DND-41 (cell line): ENCODE measurements at regions not wholly inside any gene's neighbourhood (a gene's known extent, or its start where the extent isn't known, plus 50 kb on each side); places are given as distances from the start of the nearest gene placed in this dataset.

Source experiments
- ATAC-seq: fragments of 200-7000 bp; cut with Tn5 transposase; 3 replicates; pipeline ENCODE4 v1.9.1; 2021; ENCODE audit warnings: low read depth; ENCODE audit not compliant: insufficient read depth
- DNase-seq: peaks from one replicate; pipeline ENCODE4 v3.0.0-alpha.2; 2020
- H2AFZ ChIP-seq: 2 replicates; pipeline ENCODE4 v1.6.0; 2012; ENCODE audit warnings: low read depth, low read length
- H3K27ac ChIP-seq: 2 replicates; pipeline ENCODE4 v1.5.1; 2012; ENCODE audit warnings: low read length, inconsistent platforms
- H3K27me3 ChIP-seq: fragments of 200-600 bp; sonication (generic); 2 replicates; pipeline ENCODE4 v1.6.0; 2012; ENCODE audit warnings: low read length, mild to moderate bottlenecking, inconsistent platforms; ENCODE audit not compliant: insufficient read depth, poor library complexity
- H3K36me3 ChIP-seq: 2 replicates; pipeline ENCODE4 v1.5.1; 2012; ENCODE audit warnings: low read length, inconsistent platforms; ENCODE audit not compliant: insufficient read depth
- H3K4me1 ChIP-seq: 2 replicates; pipeline ENCODE4 v1.5.1; 2012; ENCODE audit warnings: mild to moderate bottlenecking, low read length; ENCODE audit not compliant: insufficient read depth
- H3K4me2 ChIP-seq: 2 replicates; pipeline ENCODE4 v1.6.0; 2012; ENCODE audit warnings: mild to moderate bottlenecking, moderate library complexity, low read length, inconsistent platforms; ENCODE audit not compliant: insufficient read depth
- H3K4me3 ChIP-seq, 2 experiments: fragments of 200-600 bp in 1 of 2; shearing (Covaris generic) in 1 of 2; 2 replicates each; pipeline ENCODE4 v1.5.1; 2012 to 2016; ENCODE audit warnings: inconsistent platforms in 2 of 2, low read length in 2 of 2, mild to moderate bottlenecking in 2 of 2, low read depth in 1 of 2, moderate library complexity in 1 of 2
- H3K79me2 ChIP-seq: 2 replicates; pipeline ENCODE4 v1.6.0; 2012; ENCODE audit warnings: low read length, inconsistent platforms; ENCODE audit not compliant: insufficient read depth
- H3K9ac ChIP-seq: 2 replicates; pipeline ENCODE4 v1.6.0; 2012; ENCODE audit warnings: low read depth, mild to moderate bottlenecking, inconsistent platforms, low read length, moderate library complexity
- H3K9me3 ChIP-seq: 2 replicates; pipeline ENCODE4 v1.5.1; 2012; ENCODE audit warnings: low read length, moderate library complexity, mild to moderate bottlenecking, inconsistent platforms; ENCODE audit not compliant: insufficient read depth, severe bottlenecking
- H4K20me1 ChIP-seq: 2 replicates; pipeline ENCODE4 v1.6.0; 2012; ENCODE audit warnings: low read length; ENCODE audit not compliant: insufficient read depth
- CTCF ChIP-seq: IDR thresholded peaks from 2 replicates; pipeline ENCODE4 v1.5.1; 2012; ENCODE audit warnings: borderline replicate concordance, low read length, moderate library complexity, mild to moderate bottlenecking; ENCODE audit not compliant: poor library complexity, severe bottlenecking; ENCODE audit errors: extremely low read depth
- EZH2 ChIP-seq: IDR thresholded peaks from 3 replicates; pipeline ENCODE4 v1.6.1; 2012; ENCODE audit warnings: borderline replicate concordance, low read depth, mild to moderate bottlenecking, moderate library complexity, low read length, inconsistent platforms; ENCODE audit not compliant: severe bottlenecking

- Histone ChIP-seq H3K9ac (no peak overlapping the region), H3K4me1 (no peaks in the 10 kb centered on the region)
Measured at GRCh38 chr3:191968299-191968698, 507.3 kb downstream of the PYDC2 start.

GRCh38 chr3:191972714-191973398 is 511.9 kb downstream of the PYDC2 start:
- TF ChIP-seq CTCF (no peak), EZH2 (no peak)
- no peaks in the 10 kb centered on the region for H3K4me1 ChIP-seq
- H3K9ac ChIP-seq, result no peak overlapping the region
- H4K20me1 ChIP-seq, result no peaks in the 10 kb centered on the region
- H3K4me3 ChIP-seq, result no peak overlapping the region
- no peak overlapping the region for H3K27ac ChIP-seq
- H3K9me3 ChIP-seq, result no peaks in the 10 kb centered on the region
- H3K79me2 ChIP-seq, result no peaks in the 10 kb centered on the region
- H3K27me3 ChIP-seq, result no peaks in the 10 kb centered on the region
- H2AFZ ChIP-seq, result no peak overlapping the region
- H3K36me3 ChIP-seq, result no peaks in the 10 kb centered on the region
- ATAC-seq (no peak), DNase-seq (no peak)
- H3K4me2 ChIP-seq, result no peak overlapping the region

More at GRCh38 chr3:191968299-191968698, 507.3 kb downstream of the PYDC2 start:
- Histone ChIP-seq H3K9me3 (no peaks in the 10 kb centered on the region), H3K36me3 (no peaks in the 10 kb centered on the region), H2AFZ (no peak overlapping the region), H3K79me2 (no peaks in the 10 kb centered on the region), H3K4me3 (no peak overlapping the region), H4K20me1 (no peaks in the 10 kb centered on the region), H3K27ac (no peak overlapping the region), H3K27me3 (no peaks in the 10 kb centered on the region), H3K4me2 (no peak overlapping the region)
- ATAC-seq (no peak), DNase-seq (no peak)
- TF ChIP-seq CTCF (no peak), EZH2 (no peak)

GRCh38 chr3:191973820-191974219 is 512.9 kb downstream of the PYDC2 start:
- Histone ChIP-seq H3K9me3 (no peaks in the 10 kb centered on the region), H3K4me2 (no peak overlapping the region), H3K36me3 (no peaks in the 10 kb centered on the region), H2AFZ (no peak overlapping the region), H3K9ac (no peak overlapping the region), H3K4me1 (no peaks in the 10 kb centered on the region), H3K27me3 (no peaks in the 10 kb centered on the region), H3K79me2 (no peaks in the 10 kb centered on the region), H3K4me3 (no peak overlapping the region), H3K27ac (no peak overlapping the region), H4K20me1 (no peaks in the 10 kb centered on the region)
- DNase-seq, result no peak
- ATAC-seq, result no peak
- TF ChIP-seq EZH2 (no peak), CTCF (no peak)

- no peaks in the 10 kb centered on the region for H3K4me1 ChIP-seq
- no peaks in the 10 kb centered on the region for H3K9me3 ChIP-seq
- no peak overlapping the region for H3K9ac ChIP-seq
- no peak overlapping the region for H2AFZ ChIP-seq
- no peaks in the 10 kb centered on the region for H3K79me2 ChIP-seq
- no peak overlapping the region for H3K4me3 ChIP-seq
- no peak for TF ChIP-seq CTCF
- no peak for TF ChIP-seq EZH2
- DNase-seq (no peak), ATAC-seq (no peak)
- H3K27ac ChIP-seq, result no peak overlapping the region
- H4K20me1 ChIP-seq, result no peaks in the 10 kb centered on the region
- no peaks in the 10 kb centered on the region for H3K27me3 ChIP-seq
- no peak overlapping the region for H3K4me2 ChIP-seq
- no peaks in the 10 kb centered on the region for H3K36me3 ChIP-seq
Measured at GRCh38 chr3:191975936-191976335, 515.0 kb downstream of the PYDC2 start.
